ENCODE measurements at regions not wholly inside any gene's neighbourhood (a gene's known extent, or its start where the extent isn't known, plus 50 kb on each side); places are given as distances from the start of the nearest gene placed in this dataset.

GRCh38 chr4:11698033-11698432 is 269.3 kb upstream of the HS3ST1 start:
- TF ChIP-seq CTCF (IDR thresholded peaks at IDR 0.05; ENCODE audit: low read depth, low read length) (no peak), EZH2phosphoT487 (IDR thresholded peaks at IDR 0.05; ENCODE audit: low read depth) (no peak)
